IMR-90 (cell line): ENCODE measurements at regions not wholly inside any gene's neighbourhood (a gene's known extent, or its start where the extent isn't known, plus 50 kb on each side); places are given as distances from the start of the nearest gene placed in this dataset.

Experiments used
- ATAC-seq: fragments of 200-7000 bp; cut with Tn5 transposase; 2 replicates; pipeline ENCODE4 v1.9.1; 2020; ENCODE audit warnings: low read depth, mild to moderate bottlenecking, moderate library complexity
- BruUV-seq: library from RNA; stranded (reverse); fragments of 400-500 nt; replicated peaks from 2 replicates; lab custom pipeline; 2021; lab: Mats Ljungman, UMichigan
- CTCF ChIA-PET: fragments of 300-600 bp; formaldehyde crosslinking; extraction: SDS; loops from one replicate; lab custom pipeline; 2021; ENCODE audit warnings: antibody characterized with exemption; lab: Yijun Ruan, JAX
- POLR2A ChIA-PET: fragments of 300-600 bp; sonication (Branson Sonifier 250); formaldehyde crosslinking; loops from one replicate; lab custom pipeline; 2022; ENCODE audit warnings: antibody characterized with exemption; ENCODE audit not compliant: unreplicated experiment; lab: Charles Lee
- DNase-seq: peaks from one replicate; pipeline ENCODE4 v3.0.0; 2013
- H2AFZ ChIP-seq: replicated peaks from 2 replicates; pipeline ENCODE3; 2013; ENCODE audit warnings: low read length, mild to moderate bottlenecking; ENCODE audit not compliant: poor library complexity
- H2AK5ac ChIP-seq: 2 replicates; pipeline ENCODE4 v1.6.1; 2013; ENCODE audit warnings: low read depth, low read length, inconsistent platforms
- H2AK9ac ChIP-seq: replicated peaks from 2 replicates; pipeline ENCODE3; 2013; ENCODE audit warnings: mild to moderate bottlenecking, low read depth, low read length, moderate library complexity; ENCODE audit not compliant: poor library complexity
- H2BK120ac ChIP-seq: 2 replicates; pipeline ENCODE4 v1.6.1; 2013; ENCODE audit warnings: low read depth, low read length, inconsistent platforms
- H2BK15ac ChIP-seq: 3 replicates; pipeline ENCODE4 v1.6.1; 2013; ENCODE audit warnings: low read depth, low read length, inconsistent platforms
- H2BK20ac ChIP-seq: 2 replicates; pipeline ENCODE4 v1.6.1; 2013; ENCODE audit warnings: low read depth, mild to moderate bottlenecking, inconsistent platforms, low read length, moderate library complexity
- H2BK5ac ChIP-seq: 2 replicates; pipeline ENCODE4 v1.6.1; 2013; ENCODE audit warnings: mild to moderate bottlenecking, low read depth, low read length, inconsistent platforms; ENCODE audit not compliant: poor library complexity, severe bottlenecking
- H3K14ac ChIP-seq: replicated peaks from 2 replicates; pipeline ENCODE4 v1.6.1; 2013; ENCODE audit warnings: low read depth, low read length, inconsistent platforms
- H3K18ac ChIP-seq: 2 replicates; pipeline ENCODE4 v1.6.1; 2013; ENCODE audit warnings: low read depth, low read length, control low read depth
- H3K23ac ChIP-seq: 2 replicates; pipeline ENCODE4 v1.6.1; 2013; ENCODE audit warnings: low read depth, low read length, inconsistent platforms
- H3K27ac ChIP-seq: 2 replicates; pipeline ENCODE4 v1.5.1; 2013; ENCODE audit warnings: mild to moderate bottlenecking, control low read depth, low read length; ENCODE audit not compliant: insufficient read depth
- H3K27me3 ChIP-seq: 2 replicates; pipeline ENCODE4 v1.6.1; 2013; ENCODE audit warnings: low read length; ENCODE audit not compliant: control insufficient read depth, insufficient read depth
- H3K36me3 ChIP-seq: 2 replicates; pipeline ENCODE4 v1.6.1; 2013; ENCODE audit warnings: low read length, mixed read lengths; ENCODE audit not compliant: control insufficient read depth, insufficient read depth
- H3K4ac ChIP-seq: 2 replicates; pipeline ENCODE4 v1.6.1; 2013; ENCODE audit warnings: low read depth, low read length, inconsistent platforms
- H3K4me1 ChIP-seq: 2 replicates; pipeline ENCODE4 v1.6.1; 2013; ENCODE audit warnings: low read length, mixed read lengths; ENCODE audit not compliant: control insufficient read depth, insufficient read depth
- H3K4me2 ChIP-seq: 2 replicates; pipeline ENCODE4 v1.6.1; 2013; ENCODE audit warnings: low read depth, mild to moderate bottlenecking, control low read depth, low read length, moderate library complexity
- H3K4me3 ChIP-seq: 2 replicates; pipeline ENCODE4 v1.5.1; 2013; ENCODE audit warnings: low read depth, mild to moderate bottlenecking, control low read depth, low read length, moderate library complexity; ENCODE audit not compliant: insufficient read depth
- H3K56ac ChIP-seq: 2 replicates; pipeline ENCODE4 v1.6.1; 2013; ENCODE audit warnings: low read length, inconsistent platforms; ENCODE audit not compliant: insufficient read depth; ENCODE audit errors: extremely low read depth
- H3K79me1 ChIP-seq, 2 experiments: 2 replicates each; pipeline ENCODE4 v1.6.1; 2013; ENCODE audit warnings: low read length in 2 of 2, inconsistent platforms in 1 of 2, low read depth in 1 of 2
- H3K9ac ChIP-seq: 2 replicates; pipeline ENCODE4 v1.6.1; 2013; ENCODE audit warnings: low read depth, low read length, control low read depth
- H3K9me1 ChIP-seq: 2 replicates; pipeline ENCODE4 v1.6.1; 2013; ENCODE audit warnings: low read length, inconsistent platforms; ENCODE audit not compliant: insufficient read depth
- H3K9me3 ChIP-seq: 2 replicates; pipeline ENCODE4 v1.6.1; 2013; ENCODE audit warnings: low read length; ENCODE audit not compliant: control insufficient read depth, insufficient read depth
- H4K20me1 ChIP-seq: 2 replicates; pipeline ENCODE4 v1.6.1; 2013; ENCODE audit warnings: low read length, inconsistent platforms; ENCODE audit not compliant: insufficient read depth
- H4K5ac ChIP-seq: 2 replicates; pipeline ENCODE4 v1.6.1; 2013; ENCODE audit warnings: mild to moderate bottlenecking, low read depth, low read length, control low read depth
- H4K8ac ChIP-seq, 2 experiments: 2 replicates each; pipeline ENCODE4 v1.6.1; 2013; ENCODE audit warnings: low read depth in 2 of 2, low read length in 2 of 2, control low read depth in 1 of 2, inconsistent platforms in 1 of 2
- H4K91ac ChIP-seq: 2 replicates; pipeline ENCODE4 v1.6.1; 2013; ENCODE audit warnings: low read depth, low read length, inconsistent platforms; ENCODE audit not compliant: insufficient read depth
- BHLHE40 ChIP-seq: fragments of 150-350 bp; IDR thresholded peaks from 2 replicates; pipeline ENCODE4 v1.6.1; 2016; ENCODE audit warnings: mild to moderate bottlenecking, low read depth, low read length
- CEBPB ChIP-seq: IDR thresholded peaks from 2 replicates; pipeline ENCODE4 v1.6.1; 2012; ENCODE audit warnings: low read depth, low read length, improper control_type of control experiment
- CHD1 ChIP-seq: IDR thresholded peaks from 2 replicates; pipeline ENCODE4 v1.6.1; 2012; ENCODE audit warnings: low read depth, low read length, improper control_type of control experiment
- FOS ChIP-seq: fragments of 150-350 bp; IDR thresholded peaks from 2 replicates; pipeline ENCODE4 v1.6.1; 2016; ENCODE audit warnings: low read depth, low read length
- RAD21 ChIP-seq: IDR thresholded peaks from 2 replicates; pipeline ENCODE4 v1.6.1; 2012; ENCODE audit warnings: low read length, improper control_type of control experiment
- WGBS, 2 experiments: methylation state at CpG; one replicate each; pipeline versions ENCODE4 v1.1.5 to v1.1.7; 2013; ENCODE audit warnings: missing lambda C conversion rate in 2 of 2; ENCODE audit not compliant: insufficient read length in 1 of 2; ENCODE audit errors: extremely low coverage in 2 of 2; 5-methylcytosine and 5-hydroxymethylcytosine counted together
- dilution Hi-C: fragments of 300-500 bp; cut with HindIII; formaldehyde crosslinking; loops from one replicate; pipeline ENCODE4 v1.14.3; 2018; ENCODE audit warnings: low sequenced_read_pairs; ENCODE audit not compliant: unreplicated experiment
- in situ Hi-C: fragments of 300-500 bp; cut with MboI; formaldehyde crosslinking; loops from 3 replicates; pipeline ENCODE4 v1.14.3; 2019; ENCODE audit warnings: low sequenced_read_pairs, inconsistent platforms, mixed read lengths
- intact Hi-C: fragments of 100-400 bp; cut with micrococcal nuclease; formaldehyde crosslinking; loops from 2 replicates; pipeline ENCODE4 v1.10.0; 2022

- Histone ChIP-seq H3K4me2 (no peak overlapping the region), H3K4ac (no peak overlapping the region), H3K27me3 (no peaks in the 10 kb centered on the region), H4K91ac (no peak overlapping the region), H3K9ac (no peak overlapping the region), H3K9me1 (no peaks in the 10 kb centered on the region), H2BK15ac (no peak overlapping the region), H3K56ac (no peak overlapping the region), H3K18ac (no peak overlapping the region), H3K4me3 (no peak overlapping the region), H4K8ac (no peak overlapping the region), H3K23ac (no peak overlapping the region), H3K27ac (no peak overlapping the region), H3K9me3 (no peaks in the 10 kb centered on the region), H2BK5ac (no peak overlapping the region), H4K5ac (no peak overlapping the region), H2BK120ac (no peak overlapping the region), H4K20me1 (no peaks in the 10 kb centered on the region), H3K36me3 (no peaks in the 10 kb centered on the region), H2AK5ac (no peak overlapping the region), H3K14ac (no peak overlapping the region), H2BK20ac (no peak overlapping the region), H2AK9ac (no peak overlapping the region), H2AFZ (no peak overlapping the region), H3K79me1 (no peaks in the 10 kb centered on the region), H3K4me1 (no peaks in the 10 kb centered on the region; the same call in 1 of the 2 replicates)
- BruUV-seq = no TSS peak
- no peak for TF ChIP-seq RAD21
- no peak for TF ChIP-seq CEBPB
- peak; percentile 21; the same call in 1 of the 2 replicates for TF ChIP-seq FOS
- TF ChIP-seq BHLHE40 = no peak
- TF ChIP-seq CHD1 = no peak
- WGBS, 2 experiments = no CpG with 5 or more reads among the region's 3 CpGs
- in situ Hi-C loops = no loop called here
- dilution Hi-C loops = no loop called here
- 0 out of 2 replicates have a peak, but pooled peaks have one; percentile 46 for ATAC-seq
- ChIA-PET POLR2A (no interaction called here), CTCF (no interaction called here)
- peak; percentile 42 for DNase-seq
- intact Hi-C loops = no loop called here
These were observed 97.6 kb downstream of the FAT3 start for GRCh38 chr11:92322225-92322624.
